ENCODE measurements at regions not wholly inside any gene's neighbourhood (a gene's known extent, or its start where the extent isn't known, plus 50 kb on each side); places are given as distances from the start of the nearest gene placed in this dataset.
"Not testable (repeated sequence)": the region's sequence is repeated elsewhere in the genome, so short reads cannot be mapped to it uniquely, and the experiment has no call there.

DNA sequence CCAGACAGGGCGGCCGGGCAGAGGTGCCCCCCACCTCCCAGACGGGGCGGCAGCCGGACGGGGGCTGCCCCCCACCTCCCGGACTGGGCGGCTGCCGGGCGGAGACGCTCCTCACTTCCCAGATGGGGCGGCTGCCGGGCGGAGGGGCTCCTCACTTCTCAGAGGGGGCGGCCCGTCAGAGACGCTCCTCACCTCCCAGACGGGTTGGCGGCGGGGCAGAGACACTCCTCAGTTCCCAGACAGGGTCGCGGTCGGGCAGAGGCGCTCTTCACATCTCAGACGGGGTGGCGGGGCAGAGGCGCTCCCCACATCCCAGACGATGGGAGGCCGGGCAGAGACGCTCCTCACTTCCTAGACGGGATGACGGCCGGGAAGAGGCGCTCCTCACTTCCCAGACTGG is 68.5 kb upstream of the GPC4 start:
- H3K36me3 ChIP-seq (ENCODE audit: control insufficient read depth in 3 of 3, insufficient read depth in 2 of 3, low read depth in 1 of 3, low read length in 3 of 3); FAIRE-seq; H3K27me3 ChIP-seq (ENCODE audit: control insufficient read depth in 3 of 3, insufficient read depth in 3 of 3, low read length in 3 of 3); DNase-seq; H3K4me3 ChIP-seq (ENCODE audit: low read depth in 1 of 3, low read length in 3 of 3); H3K27ac ChIP-seq (ENCODE audit: low read depth in 1 of 3, low read length in 2 of 3); H3K4me1 ChIP-seq (ENCODE audit: control insufficient read depth in 3 of 3, insufficient read depth in 2 of 3, low read depth in 1 of 3, low read length in 2 of 3); H3K9me3 ChIP-seq (ENCODE audit: control insufficient read depth in 2 of 2, insufficient read depth in 1 of 2, low read depth in 1 of 2, low read length in 1 of 2): not testable (repeated sequence)
- WGBS, 3 donors = 98% methylated on average over 11 to 34 of the region's 34 CpGs

DNA sequence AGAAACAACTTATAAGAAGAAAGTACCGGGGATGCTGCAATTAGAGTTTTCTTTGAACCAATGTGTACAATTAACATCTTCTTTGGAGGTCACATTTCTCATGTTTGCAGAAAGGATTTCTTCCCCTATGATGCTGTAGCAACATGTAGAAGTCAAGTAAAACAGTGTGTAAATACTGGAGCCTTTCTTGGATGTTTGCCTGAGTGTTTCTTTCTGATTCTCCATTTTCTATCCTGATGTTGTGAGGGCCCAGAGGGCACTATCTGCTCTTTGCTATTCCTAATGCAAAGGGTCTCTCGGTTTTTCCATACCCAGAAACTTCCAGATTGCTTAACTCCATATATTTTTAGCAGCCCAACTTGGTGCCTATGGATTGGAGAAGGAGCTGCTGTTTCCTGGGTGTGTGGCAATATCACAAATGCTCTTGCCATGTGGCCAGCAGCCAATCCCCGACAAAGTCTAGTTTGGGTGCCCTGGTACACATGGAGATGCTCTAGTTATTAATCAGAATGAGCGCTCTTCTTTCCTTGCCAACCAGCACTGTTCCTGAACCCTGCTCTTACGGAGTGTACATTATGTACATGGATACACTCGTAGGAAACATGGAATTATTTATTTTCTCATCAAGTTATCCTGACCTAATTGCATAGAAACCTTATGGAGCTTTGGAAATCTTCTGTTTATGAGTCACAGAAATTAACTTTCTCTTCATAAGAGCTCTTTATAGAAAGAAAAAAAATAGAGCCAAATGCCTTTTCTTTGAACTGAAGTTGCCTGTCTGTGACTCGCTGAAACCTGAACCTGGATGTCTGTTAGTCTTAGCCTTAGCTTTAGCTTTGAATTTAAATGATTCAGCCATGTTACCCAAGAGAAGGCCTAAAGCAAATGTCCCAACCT is 67.0 kb upstream of the GPC4 start:
- Histone ChIP-seq H3K36me3 (ENCODE audit: control insufficient read depth in 3 of 3, insufficient read depth in 2 of 3, low read depth in 1 of 3, low read length in 3 of 3) (no peaks in the 10 kb centered on the region), H3K9me3 (ENCODE audit: control insufficient read depth in 2 of 2, insufficient read depth in 1 of 2, low read depth in 1 of 2, low read length in 1 of 2) (no peaks in the 10 kb centered on the region), H3K4me1 (ENCODE audit: control insufficient read depth in 3 of 3, insufficient read depth in 2 of 3, low read depth in 1 of 3, low read length in 2 of 3) (no peaks in the 10 kb centered on the region), H3K27me3 (ENCODE audit: control insufficient read depth in 3 of 3, insufficient read depth in 3 of 3, low read length in 3 of 3) (no peaks in the 10 kb centered on the region), H3K4me3 (ENCODE audit: low read depth in 1 of 3, low read length in 3 of 3) (no peak overlapping the region), H3K27ac (ENCODE audit: low read depth in 1 of 3, low read length in 2 of 3) (peak overlapping the region in 1 of 3 donors; percentile 24)
- FAIRE-seq (no peak), DNase-seq (no peak)
- WGBS, 3 donors = 65 to 77% (median 70%) methylated on average over 7 of the region's 7 CpGs

DNA sequence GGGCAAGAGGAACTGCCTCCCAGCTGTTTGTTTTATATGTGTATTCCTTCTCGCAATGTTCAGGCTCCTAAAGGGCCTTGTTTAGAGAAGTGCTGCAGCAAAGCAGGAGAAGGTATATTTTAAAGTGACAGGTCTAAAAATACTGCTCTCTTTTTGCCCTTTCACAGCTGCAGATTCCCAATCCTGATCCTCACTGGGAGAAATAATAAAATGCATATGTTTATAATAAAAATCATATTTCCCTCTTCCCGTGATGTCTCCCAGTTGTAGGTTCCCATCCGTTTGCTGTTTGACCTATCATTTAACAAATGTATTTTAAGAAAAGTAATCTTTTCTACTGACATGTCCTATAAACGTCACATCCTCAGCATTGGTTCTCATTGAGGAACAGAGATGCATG is 62.7 kb upstream of the GPC4 start:
- FAIRE-seq (no peak), DNase-seq (no peak)
- Histone ChIP-seq H3K27ac (ENCODE audit: low read depth in 1 of 3, low read length in 2 of 3) (no peak overlapping the region), H3K4me1 (ENCODE audit: control insufficient read depth in 3 of 3, insufficient read depth in 2 of 3, low read depth in 1 of 3, low read length in 2 of 3) (no peaks in the 10 kb centered on the region), H3K9me3 (ENCODE audit: control insufficient read depth in 2 of 2, insufficient read depth in 1 of 2, low read depth in 1 of 2, low read length in 1 of 2) (no peaks in the 10 kb centered on the region), H3K27me3 (ENCODE audit: control insufficient read depth in 3 of 3, insufficient read depth in 3 of 3, low read length in 3 of 3) (no peaks in the 10 kb centered on the region), H3K36me3 (ENCODE audit: control insufficient read depth in 3 of 3, insufficient read depth in 2 of 3, low read depth in 1 of 3, low read length in 3 of 3) (no peaks in the 10 kb centered on the region), H3K4me3 (ENCODE audit: low read depth in 1 of 3, low read length in 3 of 3) (no peak overlapping the region)
- WGBS, 3 donors = 74 to 88% (median 83%) methylated on average over 4 of the region's 4 CpGs

DNA sequence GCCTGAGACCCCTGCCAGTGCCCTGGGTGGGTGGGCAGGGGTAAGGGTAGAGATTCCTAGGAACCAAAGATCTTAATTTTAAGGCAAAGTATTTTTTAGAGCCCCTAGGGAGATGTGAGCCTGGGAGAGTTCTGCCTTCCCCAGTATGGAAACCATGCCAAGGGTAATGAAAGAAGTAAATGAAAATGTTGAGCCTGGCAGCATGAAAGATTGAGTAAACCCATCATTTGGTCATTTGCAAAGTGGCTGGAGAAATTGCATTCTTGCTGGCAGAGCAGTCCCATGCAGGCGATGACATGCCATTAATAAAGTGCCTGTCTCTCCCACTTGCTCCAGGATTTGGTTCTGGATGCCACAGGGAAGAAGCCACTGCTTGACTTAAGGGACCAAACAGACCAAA is 60.7 kb upstream of the GPC4 start:
- Histone ChIP-seq H3K27me3 (ENCODE audit: control insufficient read depth in 3 of 3, insufficient read depth in 3 of 3, low read length in 3 of 3) (no peaks in the 10 kb centered on the region), H3K9me3 (ENCODE audit: control insufficient read depth in 2 of 2, insufficient read depth in 1 of 2, low read depth in 1 of 2, low read length in 1 of 2) (no peaks in the 10 kb centered on the region), H3K36me3 (ENCODE audit: control insufficient read depth in 3 of 3, insufficient read depth in 2 of 3, low read depth in 1 of 3, low read length in 3 of 3) (no peaks in the 10 kb centered on the region), H3K27ac (ENCODE audit: low read depth in 1 of 3, low read length in 2 of 3) (no peak overlapping the region), H3K4me1 (ENCODE audit: control insufficient read depth in 3 of 3, insufficient read depth in 2 of 3, low read depth in 1 of 3, low read length in 2 of 3) (no peaks in the 10 kb centered on the region), H3K4me3 (ENCODE audit: low read depth in 1 of 3, low read length in 3 of 3) (no peak overlapping the region)
- DNase-seq (no peak), FAIRE-seq (no peak)
- 70 to 95% (median 90%) methylated on average over 1 of the region's 1 CpG for WGBS, 3 donors

DNA sequence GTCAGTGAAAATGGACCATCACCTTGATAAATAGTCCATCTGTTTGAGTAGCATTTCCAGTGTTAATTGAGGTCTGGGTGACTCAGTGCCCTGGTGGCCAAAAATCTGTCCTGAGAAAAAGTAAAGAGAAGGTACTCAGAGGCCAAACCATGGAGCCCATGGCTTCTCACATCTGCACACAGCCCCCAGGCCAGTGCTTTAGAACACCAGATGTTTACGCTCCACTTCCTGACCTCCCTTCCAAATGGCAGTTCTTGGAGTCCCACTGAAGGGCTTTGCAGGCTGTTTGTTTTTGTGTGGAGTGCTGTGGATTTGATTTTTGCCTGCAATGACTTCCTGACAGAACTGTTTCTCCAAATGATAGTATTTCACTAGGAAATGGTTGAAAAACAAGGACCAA is 60.2 kb upstream of the GPC4 start:
- no peaks in the 10 kb centered on the region for H3K9me3 ChIP-seq (ENCODE audit: control insufficient read depth in 2 of 2, insufficient read depth in 1 of 2, low read depth in 1 of 2, low read length in 1 of 2)
- FAIRE-seq = no peak
- no peaks in the 10 kb centered on the region for H3K27me3 ChIP-seq (ENCODE audit: control insufficient read depth in 3 of 3, insufficient read depth in 3 of 3, low read length in 3 of 3)
- H3K4me1 ChIP-seq (ENCODE audit: control insufficient read depth in 3 of 3, insufficient read depth in 2 of 3, low read depth in 1 of 3, low read length in 2 of 3) = no peaks in the 10 kb centered on the region
- H3K27ac ChIP-seq (ENCODE audit: low read depth in 1 of 3, low read length in 2 of 3) = no peak overlapping the region
- H3K36me3 ChIP-seq (ENCODE audit: control insufficient read depth in 3 of 3, insufficient read depth in 2 of 3, low read depth in 1 of 3, low read length in 3 of 3) = no peaks in the 10 kb centered on the region
- H3K4me3 ChIP-seq (ENCODE audit: low read depth in 1 of 3, low read length in 3 of 3) = no peak overlapping the region
- 59 to 95% (median 92%) methylated on average over 1 of the region's 1 CpG for WGBS, 3 donors
- DNase-seq = no peak

DNA sequence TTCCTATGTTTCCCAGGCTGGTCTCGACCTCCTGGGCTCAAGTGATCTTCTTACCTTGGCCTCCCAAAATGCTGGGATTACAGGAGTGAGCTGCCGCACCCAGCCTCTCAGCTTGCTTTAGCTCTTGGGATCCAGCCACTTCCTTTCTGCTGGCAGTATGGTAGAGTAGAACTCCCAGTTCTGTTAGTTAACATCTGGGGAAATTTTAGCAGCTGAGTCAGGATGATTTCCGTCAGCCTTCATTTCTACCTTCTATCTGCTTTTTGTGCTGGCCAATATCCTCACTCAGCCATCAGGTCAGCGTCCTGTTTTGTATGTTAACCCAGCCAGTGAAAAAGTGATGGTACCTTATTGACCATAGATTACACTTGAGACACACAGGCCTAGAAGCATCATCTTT is 59.3 kb upstream of the GPC4 start:
- no peaks in the 10 kb centered on the region for H3K4me1 ChIP-seq (ENCODE audit: control insufficient read depth in 3 of 3, insufficient read depth in 2 of 3, low read depth in 1 of 3, low read length in 2 of 3)
- WGBS, 3 donors = 73 to 86% (median 82%) methylated on average over 4 of the region's 4 CpGs
- FAIRE-seq = no peak

DNA sequence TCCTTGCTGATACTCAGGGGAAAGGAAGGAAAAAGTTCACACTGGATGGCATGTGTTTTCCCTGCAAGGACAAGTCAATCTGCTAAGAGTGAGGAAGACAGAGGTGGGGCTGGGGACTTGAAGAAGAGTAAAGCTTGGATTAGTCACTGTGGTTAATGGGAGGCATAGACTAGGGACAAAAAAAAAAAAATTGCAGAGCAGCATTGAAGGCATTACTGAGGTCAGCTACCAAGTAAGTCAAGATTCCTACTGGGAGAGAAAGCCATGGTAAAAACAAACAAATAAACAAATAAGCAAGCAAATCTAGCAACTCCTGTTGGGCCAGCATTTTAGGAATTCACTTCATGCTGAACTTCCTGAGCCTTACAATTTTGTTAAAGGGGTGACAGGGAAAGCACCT is 58.2 kb upstream of the GPC4 start:
- DNase-seq (no peak), FAIRE-seq (no peak)
- Histone ChIP-seq H3K4me3 (ENCODE audit: low read depth in 1 of 3, low read length in 3 of 3) (no peak overlapping the region), H3K9me3 (ENCODE audit: control insufficient read depth in 2 of 2, insufficient read depth in 1 of 2, low read depth in 1 of 2, low read length in 1 of 2) (no peaks in the 10 kb centered on the region), H3K4me1 (ENCODE audit: control insufficient read depth in 3 of 3, insufficient read depth in 2 of 3, low read depth in 1 of 3, low read length in 2 of 3) (no peaks in the 10 kb centered on the region), H3K27ac (ENCODE audit: low read depth in 1 of 3, low read length in 2 of 3) (no peak overlapping the region), H3K36me3 (ENCODE audit: control insufficient read depth in 3 of 3, insufficient read depth in 2 of 3, low read depth in 1 of 3, low read length in 3 of 3) (no peaks in the 10 kb centered on the region), H3K27me3 (ENCODE audit: control insufficient read depth in 3 of 3, insufficient read depth in 3 of 3, low read length in 3 of 3) (no peaks in the 10 kb centered on the region)

More for the DNA sequence above, 59.3 kb upstream of the GPC4 start:
- no peaks in the 10 kb centered on the region for H3K9me3 ChIP-seq (ENCODE audit: control insufficient read depth in 2 of 2, insufficient read depth in 1 of 2, low read depth in 1 of 2, low read length in 1 of 2)
- H3K36me3 ChIP-seq (ENCODE audit: control insufficient read depth in 3 of 3, insufficient read depth in 2 of 3, low read depth in 1 of 3, low read length in 3 of 3) = no peaks in the 10 kb centered on the region
- H3K27ac ChIP-seq (ENCODE audit: low read depth in 1 of 3, low read length in 2 of 3) = no peak overlapping the region
- no peak for DNase-seq
- H3K4me3 ChIP-seq (ENCODE audit: low read depth in 1 of 3, low read length in 3 of 3) = no peak overlapping the region
- H3K27me3 ChIP-seq (ENCODE audit: control insufficient read depth in 3 of 3, insufficient read depth in 3 of 3, low read length in 3 of 3) = no peaks in the 10 kb centered on the region

DNA sequence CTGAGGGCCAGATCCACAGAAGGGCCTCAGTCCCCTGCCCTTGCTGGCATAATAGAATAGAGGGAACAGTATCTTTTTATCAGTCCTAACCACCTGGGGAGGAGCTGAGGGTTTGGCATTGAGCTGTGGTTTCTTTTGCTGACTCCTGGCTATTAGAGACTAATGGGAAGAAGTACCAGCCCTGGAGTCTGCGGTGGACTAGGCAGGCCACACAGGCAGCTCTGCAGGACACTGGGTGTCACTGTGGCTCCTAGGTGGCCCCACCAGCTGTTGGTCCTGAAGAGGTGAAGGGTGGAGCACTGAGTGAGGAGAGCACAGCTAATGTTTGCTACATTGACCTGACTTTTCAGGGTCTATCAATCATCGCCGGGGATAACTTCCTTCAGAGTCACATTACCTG is 52.8 kb upstream of the GPC4 start:
- Histone ChIP-seq H3K36me3 (ENCODE audit: control insufficient read depth in 3 of 3, insufficient read depth in 2 of 3, low read depth in 1 of 3, low read length in 3 of 3) (no peaks in the 10 kb centered on the region), H3K4me1 (ENCODE audit: control insufficient read depth in 3 of 3, insufficient read depth in 2 of 3, low read depth in 1 of 3, low read length in 2 of 3) (no peaks in the 10 kb centered on the region), H3K27me3 (ENCODE audit: control insufficient read depth in 3 of 3, insufficient read depth in 3 of 3, low read length in 3 of 3) (no peaks in the 10 kb centered on the region), H3K27ac (ENCODE audit: low read depth in 1 of 3, low read length in 2 of 3) (no peak overlapping the region), H3K4me3 (ENCODE audit: low read depth in 1 of 3, low read length in 3 of 3) (no peak overlapping the region), H3K9me3 (ENCODE audit: control insufficient read depth in 2 of 2, insufficient read depth in 1 of 2, low read depth in 1 of 2, low read length in 1 of 2) (no peaks in the 10 kb centered on the region)
- FAIRE-seq (no peak), DNase-seq (no peak)
- WGBS, 3 donors = 39 to 58% (median 41%) methylated on average over 3 of the region's 3 CpGs

DNA sequence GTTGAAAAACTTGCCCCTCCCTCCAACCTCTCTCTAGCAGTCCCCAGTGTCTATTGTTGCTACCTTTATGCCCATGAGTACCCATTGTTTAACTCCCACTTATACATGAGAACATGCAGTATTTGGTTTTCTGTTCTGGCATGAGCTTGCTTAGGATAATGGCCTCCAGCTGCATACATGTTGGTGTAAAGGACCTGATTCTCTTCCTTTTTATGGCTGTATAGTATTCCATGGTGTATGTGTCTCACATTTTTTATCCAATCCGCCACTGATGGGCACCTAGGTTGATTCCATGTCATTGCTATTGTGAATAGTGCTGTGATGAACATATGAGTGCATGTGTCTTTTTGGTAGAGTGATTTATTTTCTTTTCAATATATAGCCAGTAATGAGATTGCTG is 50.0 kb upstream of the GPC4 start:
- H3K9me3 ChIP-seq (ENCODE audit: control insufficient read depth in 2 of 2, insufficient read depth in 1 of 2, low read depth in 1 of 2, low read length in 1 of 2) = no peaks in the 10 kb centered on the region
- FAIRE-seq = no peak
- H3K27ac ChIP-seq (ENCODE audit: low read depth in 1 of 3, low read length in 2 of 3) = no peak overlapping the region
- H3K27me3 ChIP-seq (ENCODE audit: control insufficient read depth in 3 of 3, insufficient read depth in 3 of 3, low read length in 3 of 3) = peaks cover 0 to 3% (median 0%) of the 10 kb centered on the region in 3 donors
- no peak for DNase-seq
- no peaks in the 10 kb centered on the region for H3K36me3 ChIP-seq (ENCODE audit: control insufficient read depth in 3 of 3, insufficient read depth in 2 of 3, low read depth in 1 of 3, low read length in 3 of 3)
- no peak overlapping the region for H3K4me3 ChIP-seq (ENCODE audit: low read depth in 1 of 3, low read length in 3 of 3)
- WGBS, 3 donors = 64 to 100% (median 71%) methylated on average over 1 of the region's 1 CpG
- no peaks in the 10 kb centered on the region for H3K4me1 ChIP-seq (ENCODE audit: control insufficient read depth in 3 of 3, insufficient read depth in 2 of 3, low read depth in 1 of 3, low read length in 2 of 3)
